ENCODE measurements at regions not wholly inside any gene's neighbourhood (a gene's known extent, or its start where the extent isn't known, plus 50 kb on each side); places are given as distances from the start of the nearest gene placed in this dataset.

DNA sequence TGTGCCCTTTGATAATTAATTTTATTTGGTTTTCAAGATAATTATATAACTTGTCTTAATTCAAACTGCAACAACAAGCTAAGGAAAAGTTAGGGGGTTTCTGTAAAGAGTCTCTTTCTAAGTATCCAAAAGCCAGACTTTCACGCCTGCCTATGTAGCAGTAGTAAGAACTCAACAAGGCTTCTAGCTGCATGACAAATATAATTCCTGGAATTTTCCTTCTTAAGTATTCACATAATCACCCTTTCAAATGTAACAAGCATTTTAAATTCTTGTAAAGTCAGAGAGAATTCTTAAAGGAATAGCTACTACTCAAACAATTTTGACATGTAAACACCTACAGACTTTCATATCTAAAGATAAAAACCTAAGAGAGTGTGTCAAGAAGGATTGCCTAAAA is 189.7 kb upstream of the NDST3 start:
- TF ChIP-seq CTCF (IDR thresholded peaks at IDR 0.05) (no peak), ZFX (IDR thresholded peaks at IDR 0.05; ENCODE audit: borderline replicate concordance) (no peak)
